Epithelial cell of prostate (primary cell): ENCODE measurements at regions not wholly inside any gene's neighbourhood (a gene's known extent, or its start where the extent isn't known, plus 50 kb on each side); places are given as distances from the start of the nearest gene placed in this dataset.
A peak's percentile ranks its signal among the peaks of the same experiment; 100 is the strongest.

Experiments used
- DNase-seq: peaks from one replicate; pipeline ENCODE4 v3.0.0-alpha.2; 2011; ENCODE audit warnings: low read depth, low spot score
- H3K27ac ChIP-seq: fragments of 450-650 bp; 2 replicates; pipeline ENCODE4 v1.5.1; 2017; ENCODE audit warnings: mild to moderate bottlenecking

- no peak overlapping the region for H3K27ac ChIP-seq
- DNase-seq: no peak
Observed at GRCh38 chr9:2344436-2344835, 277.2 kb upstream of the VLDLR start.

DNA sequence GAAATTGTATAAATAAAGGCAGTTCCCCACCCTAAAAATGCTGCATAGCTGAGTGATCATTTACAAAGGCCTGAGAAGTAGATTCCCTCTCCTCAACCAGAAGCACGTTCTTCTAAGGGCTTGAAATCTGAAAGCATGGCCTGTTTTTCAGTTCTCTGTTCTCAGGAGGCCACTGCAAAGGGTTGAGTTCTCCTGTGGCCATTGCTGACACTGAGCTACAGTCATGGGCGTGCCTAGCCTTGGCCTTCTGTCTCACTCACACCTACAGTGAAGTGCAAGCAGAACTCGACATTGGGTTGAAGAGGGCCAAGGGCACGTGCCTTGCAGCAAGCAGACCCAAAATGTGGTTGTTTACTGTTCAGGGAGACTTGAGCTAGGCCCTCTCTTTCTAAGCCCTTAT is 276.6 kb upstream of the VLDLR start:
- no peak for DNase-seq
- H3K27ac ChIP-seq: no peak overlapping the region

DNA sequence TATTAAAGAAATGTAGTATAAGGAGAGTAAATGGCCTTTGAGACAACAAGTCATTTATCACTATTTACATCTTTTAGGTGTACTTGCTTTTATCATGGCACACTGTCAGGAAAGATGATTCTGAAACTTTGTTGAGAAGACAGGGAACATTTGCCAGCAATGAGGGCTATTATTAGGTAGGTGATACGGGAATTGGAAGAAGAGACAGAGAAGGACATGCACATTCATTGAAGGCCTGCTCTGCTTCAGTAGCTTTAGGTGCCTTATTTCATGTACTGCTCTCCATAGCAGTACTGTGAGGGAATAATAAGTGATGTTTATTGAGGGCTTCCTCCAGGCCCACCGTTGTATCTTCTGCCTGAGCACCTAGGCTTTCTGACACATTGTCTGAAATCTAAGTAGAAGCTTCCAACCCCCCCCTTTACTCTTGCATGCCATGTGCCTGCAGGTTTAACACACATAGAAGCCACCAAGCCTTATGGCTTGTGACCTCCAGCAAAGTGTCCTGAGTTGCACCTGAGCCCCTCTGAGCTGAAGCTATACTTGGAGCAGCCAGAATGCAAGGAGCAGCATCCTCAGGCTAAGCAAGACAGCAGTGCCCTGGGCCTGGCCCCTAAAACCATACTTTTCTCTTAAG is 275.2 kb upstream of the VLDLR start:
- H3K27ac ChIP-seq: no peak overlapping the region
- no peak for DNase-seq

DNA sequence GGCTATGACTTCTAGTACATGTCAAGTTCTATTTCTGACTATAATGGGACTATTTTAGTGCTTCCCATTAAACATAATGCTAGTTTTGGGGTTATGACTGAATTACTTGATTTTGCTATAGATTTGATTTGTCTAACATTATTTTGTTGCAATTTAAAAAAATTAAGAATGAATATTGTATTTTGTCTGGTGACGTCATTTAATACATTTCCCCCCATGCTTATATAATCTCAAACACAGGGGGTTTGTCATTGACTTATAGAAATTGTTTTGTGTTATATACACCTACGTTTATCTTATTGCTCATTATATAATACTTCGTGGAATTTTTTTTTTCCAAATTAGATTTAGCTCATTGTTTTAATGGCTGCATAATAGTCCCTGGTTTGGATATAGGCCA is 270.3 kb upstream of the VLDLR start:
- DNase-seq: no peak
- H3K27ac ChIP-seq: no peak overlapping the region

- no peak for DNase-seq
- no peak overlapping the region for H3K27ac ChIP-seq
Observed at GRCh38 chr9:2354216-2354615, 267.4 kb upstream of the VLDLR start.

GRCh38 chr9:2354856-2355696 is 266.5 kb upstream of the VLDLR start:
- no peak for DNase-seq
- no peak overlapping the region for H3K27ac ChIP-seq

GRCh38 chr9:2355697-2355983 is 265.9 kb upstream of the VLDLR start:
- H3K27ac ChIP-seq: peak overlapping the region; percentile 10
- no peak for DNase-seq

DNA sequence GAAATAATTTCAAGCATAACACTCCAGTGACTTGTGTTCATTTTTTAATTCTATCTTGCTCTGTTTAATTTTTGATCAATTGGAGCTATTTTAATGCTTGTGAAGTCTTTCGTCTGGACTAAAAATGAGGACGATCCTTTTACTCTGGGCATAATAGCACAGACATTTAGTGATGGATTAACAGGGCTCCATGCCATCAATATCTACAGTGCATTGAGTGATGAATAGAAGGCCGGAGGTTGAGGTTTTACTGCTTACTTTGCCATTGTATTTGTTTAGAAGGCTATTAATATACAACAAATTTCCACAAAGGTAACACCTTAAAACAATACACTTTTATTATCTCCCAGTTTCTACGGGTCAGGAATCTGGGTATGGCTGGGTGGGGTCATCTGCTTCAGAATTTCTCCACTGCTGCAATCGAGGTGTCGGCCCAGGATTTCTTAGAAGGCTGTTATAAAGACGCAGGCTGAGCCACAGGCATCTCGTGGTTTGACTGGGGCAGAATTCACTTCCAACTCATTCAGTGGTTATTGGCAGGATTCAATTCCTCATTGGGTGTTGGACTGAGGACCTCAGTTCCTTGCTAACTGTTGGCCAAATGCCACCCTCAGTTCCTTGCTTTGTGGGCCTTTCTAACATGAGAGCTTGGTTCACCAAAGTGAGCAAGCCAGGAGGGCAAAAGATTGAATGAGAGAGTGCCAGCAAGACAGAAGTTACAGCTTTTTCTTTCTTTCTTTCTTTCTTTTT is 265.4 kb upstream of the VLDLR start:
- DNase-seq: peak; percentile 36
- peak overlapping the region; percentile 10 for H3K27ac ChIP-seq

GRCh38 chr9:2359891-2360471 is 261.6 kb upstream of the VLDLR start:
- H3K27ac ChIP-seq: no peak overlapping the region
- DNase-seq: no peak

DNA sequence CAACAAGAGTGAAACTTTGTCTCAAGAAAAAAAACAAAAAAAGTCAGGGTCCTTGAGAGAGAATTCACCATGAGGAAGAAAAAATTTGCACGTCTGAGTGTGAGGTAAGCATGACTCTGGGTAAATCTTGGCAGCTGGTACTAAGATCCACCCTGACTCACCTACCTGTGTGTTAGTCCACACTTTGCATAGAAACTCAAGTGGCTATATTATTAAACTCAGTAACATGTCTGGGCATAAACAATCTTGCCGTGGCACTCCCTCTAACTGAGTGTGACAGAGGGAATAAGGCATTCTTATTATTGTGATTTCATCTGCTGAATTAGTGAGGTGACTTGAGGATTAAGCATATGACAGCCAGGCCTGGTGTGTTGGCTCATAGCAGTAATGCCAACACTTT is 259.4 kb upstream of the VLDLR start:
- DNase-seq: peak; percentile 97
- peak overlapping the region; percentile 83 for H3K27ac ChIP-seq

- no peak for DNase-seq
- peak overlapping the region; percentile 83 for H3K27ac ChIP-seq
Observed at GRCh38 chr9:2363138-2363745, 258.3 kb upstream of the VLDLR start.

- DNase-seq: no peak
- no peak overlapping the region for H3K27ac ChIP-seq
Observed at GRCh38 chr9:2363781-2364180, 257.8 kb upstream of the VLDLR start.

- no peak overlapping the region for H3K27ac ChIP-seq
- DNase-seq: no peak
Observed at GRCh38 chr9:2367970-2368369, 253.6 kb upstream of the VLDLR start.

- no peak for DNase-seq
- H3K27ac ChIP-seq: no peak overlapping the region
Observed at GRCh38 chr9:2373648-2374047, 247.9 kb upstream of the VLDLR start.

GRCh38 chr9:2375114-2375513 is 246.5 kb upstream of the VLDLR start:
- no peak for DNase-seq
- no peak overlapping the region for H3K27ac ChIP-seq

- no peak for DNase-seq
- H3K27ac ChIP-seq: no peak overlapping the region
Observed at GRCh38 chr9:2377117-2377516, 244.5 kb upstream of the VLDLR start.

GRCh38 chr9:2377834-2378233 is 243.8 kb upstream of the VLDLR start:
- DNase-seq: no peak
- no peak overlapping the region for H3K27ac ChIP-seq

DNA sequence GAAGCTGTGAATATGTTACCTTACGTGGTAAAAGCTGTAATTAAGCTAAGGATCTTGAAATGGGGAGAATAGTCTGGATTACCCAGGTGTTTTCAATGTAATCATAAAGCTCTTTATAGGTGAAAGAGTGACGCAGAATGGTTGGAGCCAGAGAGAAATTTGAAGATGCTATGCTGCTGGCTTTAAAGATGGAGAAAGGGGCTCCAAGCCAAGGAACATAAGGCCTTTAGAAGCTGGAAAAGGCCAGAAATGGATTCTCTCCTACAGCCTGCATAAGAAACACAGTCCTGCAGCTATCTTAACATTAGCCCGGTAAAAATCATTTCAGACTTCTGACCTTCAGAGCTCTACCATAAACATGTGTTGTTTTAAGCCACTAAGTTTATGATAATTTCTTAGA is 243.3 kb upstream of the VLDLR start:
- no peak overlapping the region for H3K27ac ChIP-seq
- DNase-seq: no peak

GRCh38 chr9:2378816-2379215 is 242.8 kb upstream of the VLDLR start:
- H3K27ac ChIP-seq: no peak overlapping the region
- DNase-seq: no peak

GRCh38 chr9:2384741-2385140 is 236.8 kb upstream of the VLDLR start:
- no peak for DNase-seq
- H3K27ac ChIP-seq: no peak overlapping the region

DNA sequence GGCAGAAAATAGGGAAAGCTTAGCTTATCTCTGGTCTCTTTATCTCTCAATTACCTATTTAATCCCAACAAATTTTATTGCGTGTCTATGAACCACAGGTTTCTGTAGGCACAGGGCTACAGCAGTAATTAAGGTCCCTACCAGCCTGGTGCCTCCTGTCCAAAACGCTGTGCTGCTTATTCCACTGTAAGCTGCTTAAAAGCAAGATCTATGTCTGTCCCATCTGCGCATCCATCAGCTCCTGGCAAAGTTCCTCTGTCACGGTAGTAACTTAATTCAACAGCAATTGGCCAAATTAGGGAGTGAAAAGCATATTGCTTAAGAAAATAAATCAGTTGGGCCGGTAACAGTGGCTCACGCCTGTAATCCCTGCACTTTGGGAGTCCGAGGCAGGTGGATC is 235.8 kb upstream of the VLDLR start:
- no peak overlapping the region for H3K27ac ChIP-seq
- DNase-seq: no peak
